Mammary epithelial cell (primary cell): ENCODE measurements at regions not wholly inside any gene's neighbourhood (a gene's known extent, or its start where the extent isn't known, plus 50 kb on each side); places are given as distances from the start of the nearest gene placed in this dataset.

ENCODE experiments used
- EZH2 ChIP-seq: IDR thresholded peaks from 2 replicates; pipeline ENCODE4 v1.6.1; 2012; ENCODE audit warnings: low read length, inconsistent platforms, borderline replicate concordance
- TF ChIP-seq, protein P1 (sequence below), 2 donors: IDR thresholded peaks in 1 of 2; conservative IDR thresholded peaks in 1 of 2; 2 replicates each; pipeline ENCODE4 v1.5.1; 2011 to 2012; ENCODE audit warnings: inconsistent platforms in 2 of 2, low read length in 2 of 2, mild to moderate bottlenecking in 2 of 2, control low read depth in 1 of 2, low read depth in 1 of 2; ENCODE audit not compliant: insufficient read depth in 1 of 2; ENCODE audit errors: extremely low read depth in 1 of 2

DNA sequence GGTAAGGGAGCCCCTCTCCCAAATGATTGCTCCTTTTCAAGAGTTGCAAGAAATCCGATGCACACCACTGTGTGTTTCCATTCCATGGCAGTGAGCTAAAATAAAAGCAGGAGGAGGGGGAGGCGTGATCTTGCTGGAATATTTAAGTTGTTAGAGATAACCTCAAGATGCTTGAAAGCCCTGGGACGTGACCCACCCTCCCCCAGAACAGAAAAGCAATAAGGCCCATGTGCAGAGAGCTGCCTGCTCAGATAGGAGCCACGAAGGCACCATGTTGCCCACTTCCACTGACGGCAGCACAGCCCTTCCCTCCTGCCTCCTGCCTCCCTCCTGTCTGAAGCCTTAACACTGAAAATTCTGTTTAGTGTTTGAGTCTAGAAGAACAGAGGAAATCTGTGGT, 432.6 kb upstream of the CDH4 start:
- TF ChIP-seq, protein P1, sequence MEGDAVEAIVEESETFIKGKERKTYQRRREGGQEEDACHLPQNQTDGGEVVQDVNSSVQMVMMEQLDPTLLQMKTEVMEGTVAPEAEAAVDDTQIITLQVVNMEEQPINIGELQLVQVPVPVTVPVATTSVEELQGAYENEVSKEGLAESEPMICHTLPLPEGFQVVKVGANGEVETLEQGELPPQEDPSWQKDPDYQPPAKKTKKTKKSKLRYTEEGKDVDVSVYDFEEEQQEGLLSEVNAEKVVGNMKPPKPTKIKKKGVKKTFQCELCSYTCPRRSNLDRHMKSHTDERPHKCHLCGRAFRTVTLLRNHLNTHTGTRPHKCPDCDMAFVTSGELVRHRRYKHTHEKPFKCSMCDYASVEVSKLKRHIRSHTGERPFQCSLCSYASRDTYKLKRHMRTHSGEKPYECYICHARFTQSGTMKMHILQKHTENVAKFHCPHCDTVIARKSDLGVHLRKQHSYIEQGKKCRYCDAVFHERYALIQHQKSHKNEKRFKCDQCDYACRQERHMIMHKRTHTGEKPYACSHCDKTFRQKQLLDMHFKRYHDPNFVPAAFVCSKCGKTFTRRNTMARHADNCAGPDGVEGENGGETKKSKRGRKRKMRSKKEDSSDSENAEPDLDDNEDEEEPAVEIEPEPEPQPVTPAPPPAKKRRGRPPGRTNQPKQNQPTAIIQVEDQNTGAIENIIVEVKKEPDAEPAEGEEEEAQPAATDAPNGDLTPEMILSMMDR (conservative IDR thresholded peaks at IDR 0.05 in 1 of 2, IDR thresholded peaks at IDR 0.05 in 1 of 2; ENCODE audit: extremely low read depth in 1 of 2, insufficient read depth in 1 of 2, low read depth in 1 of 2, low read length in 2 of 2), result no peak
- no peak for TF ChIP-seq EZH2
